CD4-positive, alpha-beta T cell treated with Interferon alpha-2 for 1 hour (primary cell): ENCODE measurements at regions not wholly inside any gene's neighbourhood (a gene's known extent, or its start where the extent isn't known, plus 50 kb on each side); places are given as distances from the start of the nearest gene placed in this dataset.

Experiments
- DNase-seq, 2 donors: peaks; one replicate each; pipeline ENCODE4 v3.0.0-alpha.2; 2020 to 2022

- no peak for DNase-seq
Measured at GRCh38 chr2:137729305-137729704, 235.0 kb upstream of the HNMT start.

- no peak for DNase-seq
Measured at GRCh38 chr2:137737559-137737958, 226.7 kb upstream of the HNMT start.

GRCh38 chr2:137741784-137742362 is 222.4 kb upstream of the HNMT start:
- no peak for DNase-seq

DNA sequence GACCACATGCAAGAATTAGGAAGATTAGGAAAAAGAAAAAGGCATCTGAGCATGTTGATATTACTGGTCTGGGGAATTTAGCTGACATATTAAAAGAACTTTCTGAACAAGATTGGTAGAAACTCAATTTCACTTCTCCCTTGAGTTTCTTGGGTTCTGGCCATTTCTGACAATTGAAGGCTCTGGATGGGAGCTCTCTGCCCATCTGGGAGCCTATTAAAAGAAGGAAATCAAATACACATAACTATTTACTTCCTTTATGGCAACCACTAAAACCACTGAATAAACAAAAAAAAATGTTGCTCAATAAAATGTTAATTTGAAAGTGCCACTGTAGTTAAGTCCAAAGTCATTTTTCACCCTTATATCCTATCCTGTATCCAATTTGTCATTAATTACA is 216.8 kb upstream of the HNMT start:
- DNase-seq = no peak

DNA sequence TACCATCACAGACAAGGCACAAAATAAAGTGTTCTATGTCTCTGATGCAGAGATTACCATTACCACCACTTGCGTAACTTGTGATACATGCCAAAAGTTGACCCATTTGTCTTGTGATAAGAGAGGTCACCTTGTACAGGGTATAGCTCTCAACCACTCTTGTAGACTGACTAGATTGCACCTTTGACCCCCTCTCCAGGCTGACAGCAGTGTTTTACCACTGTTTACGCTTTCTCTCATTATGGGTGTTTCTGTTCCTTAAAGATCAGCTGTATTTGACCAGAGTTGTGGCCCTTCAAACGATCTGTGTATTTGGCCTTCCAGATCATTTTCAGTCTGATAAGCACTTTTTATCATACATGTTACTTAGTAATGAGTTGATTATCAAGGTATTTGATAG is 215.7 kb upstream of the HNMT start:
- no peak for DNase-seq

- DNase-seq = no peak
Measured at GRCh38 chr2:137764646-137765045, 199.6 kb upstream of the HNMT start.

GRCh38 chr2:137769406-137769805 is 194.9 kb upstream of the HNMT start:
- no peak for DNase-seq

- no peak for DNase-seq
Measured at GRCh38 chr2:137770166-137770565, 194.1 kb upstream of the HNMT start.

DNA sequence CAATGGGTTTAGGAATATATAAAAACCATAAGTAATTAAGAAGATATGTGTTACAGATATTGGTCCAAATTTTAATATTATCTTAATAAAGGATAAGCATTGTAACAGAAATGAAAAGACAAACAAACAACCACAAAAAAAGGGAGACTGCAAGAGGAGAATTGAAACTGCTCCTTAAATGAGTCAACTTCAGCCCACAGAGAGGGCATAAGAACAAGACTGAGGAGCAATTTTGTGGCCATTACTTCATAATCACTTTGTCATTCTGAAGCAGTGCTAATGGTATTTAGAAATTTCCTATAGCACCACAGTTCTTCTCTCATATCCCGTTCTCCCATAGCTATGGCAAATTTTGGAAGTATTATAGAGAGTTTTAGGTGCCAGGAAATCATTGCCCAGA is 193.2 kb upstream of the HNMT start:
- no peak for DNase-seq

GRCh38 chr2:137772451-137772850 is 191.8 kb upstream of the HNMT start:
- DNase-seq = no peak

DNA sequence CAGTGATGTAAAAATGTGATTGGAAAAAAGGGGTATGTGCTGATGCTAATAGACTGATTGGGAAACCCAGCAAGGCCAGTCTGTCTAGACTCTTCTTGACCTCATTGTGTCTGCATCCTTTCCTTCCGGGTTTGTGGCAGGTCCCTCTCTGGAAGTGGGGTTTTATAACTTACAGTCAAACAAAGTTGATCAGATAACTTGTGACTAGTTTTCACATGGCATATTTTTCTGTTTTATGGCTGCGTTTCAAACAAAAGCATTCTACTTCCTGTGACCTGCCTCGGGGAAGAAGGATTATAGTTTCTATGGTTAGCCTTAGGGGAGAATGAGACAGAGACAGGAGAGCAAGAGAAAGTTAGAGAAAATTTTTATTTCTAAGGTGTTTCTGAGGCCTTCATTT is 188.7 kb upstream of the HNMT start:
- DNase-seq = no peak

GRCh38 chr2:137776697-137777096 is 187.6 kb upstream of the HNMT start:
- DNase-seq = no peak

- DNase-seq = no peak
Measured at GRCh38 chr2:137797641-137798040, 166.6 kb upstream of the HNMT start.

DNA sequence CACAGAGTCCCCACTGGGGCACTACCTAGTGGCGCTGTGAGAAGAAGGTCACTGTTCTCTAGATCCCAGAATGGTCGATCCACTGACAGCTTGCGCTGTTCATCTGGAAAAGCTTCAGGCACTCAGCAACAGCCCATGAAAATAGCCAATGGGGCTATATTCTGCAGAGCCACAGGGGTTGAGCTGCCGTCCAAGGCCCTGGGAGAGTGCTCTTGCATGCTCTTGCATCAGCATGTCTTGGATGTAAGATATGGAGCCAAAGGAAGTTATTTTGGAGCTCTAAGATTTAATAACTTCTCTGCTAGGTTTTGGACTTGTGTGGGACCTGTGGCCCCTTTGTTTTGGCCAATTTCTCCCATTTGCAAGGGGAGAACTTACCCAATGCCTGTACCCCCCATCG is 164.7 kb upstream of the HNMT start:
- no peak for DNase-seq

DNA sequence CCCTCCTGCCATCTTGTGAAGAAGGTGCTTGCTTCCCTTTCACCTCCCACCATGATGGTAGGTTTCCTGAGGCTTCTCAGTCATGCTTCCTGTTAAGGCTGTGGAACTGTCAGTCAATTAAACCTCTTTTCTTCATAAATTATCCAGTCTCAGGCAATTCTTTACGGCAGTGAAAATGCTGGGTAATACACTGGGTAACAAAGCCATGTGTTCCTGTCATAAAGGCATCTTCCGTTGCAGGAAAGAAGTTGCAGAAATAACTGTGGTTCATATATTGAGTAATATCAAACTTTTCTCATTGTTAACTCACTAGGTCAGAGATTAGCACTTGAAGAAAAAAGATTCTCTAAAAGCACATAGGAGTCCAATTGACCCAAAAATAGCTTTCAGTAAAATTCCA is 163.9 kb upstream of the HNMT start:
- DNase-seq = no peak

GRCh38 chr2:137801228-137801627 is 163.0 kb upstream of the HNMT start:
- DNase-seq = no peak

DNA sequence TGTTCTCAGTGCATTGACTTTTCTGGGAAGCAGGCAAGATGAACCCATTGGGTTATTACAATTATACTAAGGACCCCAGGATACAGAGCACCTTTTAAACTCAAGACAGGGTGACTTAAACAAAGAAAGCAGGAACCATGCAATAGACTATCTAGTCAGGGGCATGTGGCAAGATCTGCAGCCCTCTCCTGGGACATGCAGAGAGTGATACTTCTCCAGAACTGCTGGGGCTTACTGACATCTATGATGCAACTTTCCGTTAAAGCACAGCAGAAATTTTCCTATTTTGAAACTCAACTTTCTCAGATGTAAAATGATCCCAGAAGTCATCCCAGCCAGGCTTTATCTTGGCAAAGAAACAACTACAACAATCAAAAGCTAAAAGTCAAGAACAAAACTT is 162.2 kb upstream of the HNMT start:
- no peak for DNase-seq

DNA sequence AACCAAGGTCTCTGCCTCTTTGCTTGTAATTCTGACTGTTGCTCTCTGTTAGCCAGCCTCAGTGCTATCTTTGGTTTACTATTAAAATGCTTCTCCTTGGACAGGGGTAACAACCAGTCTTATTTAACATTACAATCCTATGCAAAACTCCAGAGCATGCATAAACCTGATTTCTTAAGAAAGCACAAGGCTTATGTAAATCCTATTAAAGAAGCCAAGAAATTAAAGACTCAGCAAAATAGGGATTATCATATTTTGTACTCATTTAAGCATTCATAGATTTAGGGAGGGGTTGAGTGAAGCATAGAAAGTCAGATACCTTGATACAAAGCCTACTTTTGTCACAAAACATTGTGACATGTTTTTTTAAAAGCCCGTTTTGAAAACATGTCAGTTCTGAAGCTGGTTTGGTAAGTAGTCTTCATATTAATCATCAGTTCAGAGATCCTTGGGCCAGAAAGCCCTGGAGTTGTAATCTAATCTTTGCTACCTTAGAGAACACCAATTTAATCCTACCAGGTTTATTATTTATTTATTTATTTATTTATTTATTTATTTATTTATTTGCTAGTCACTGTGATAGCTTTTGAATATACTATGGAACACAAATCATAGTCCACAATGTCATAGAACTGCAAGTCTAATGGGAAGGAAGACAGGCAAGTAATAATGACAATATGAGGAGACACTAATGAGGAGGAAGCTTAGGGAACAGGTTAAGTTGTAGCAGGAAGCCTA is 158.0 kb upstream of the HNMT start:
- no peak for DNase-seq

DNA sequence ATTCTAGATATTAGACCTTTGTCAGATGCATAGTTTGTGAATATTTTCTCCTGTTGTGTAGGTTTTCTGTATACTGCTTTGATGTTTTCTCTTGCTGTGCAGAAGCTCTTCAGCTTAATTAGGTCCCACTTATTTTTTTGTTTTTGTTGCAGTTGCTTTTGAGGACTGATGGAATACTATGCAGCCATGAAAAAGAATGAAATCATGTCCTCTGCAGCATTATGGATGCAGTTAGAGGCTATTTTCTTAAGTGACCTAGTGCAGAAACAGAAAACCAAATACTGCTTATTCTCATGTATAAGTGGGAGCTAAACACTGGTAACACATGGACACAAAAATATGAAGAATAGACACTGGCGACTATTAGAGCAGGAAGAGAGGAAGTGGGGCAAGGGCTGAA is 155.0 kb upstream of the HNMT start:
- no peak for DNase-seq

DNA sequence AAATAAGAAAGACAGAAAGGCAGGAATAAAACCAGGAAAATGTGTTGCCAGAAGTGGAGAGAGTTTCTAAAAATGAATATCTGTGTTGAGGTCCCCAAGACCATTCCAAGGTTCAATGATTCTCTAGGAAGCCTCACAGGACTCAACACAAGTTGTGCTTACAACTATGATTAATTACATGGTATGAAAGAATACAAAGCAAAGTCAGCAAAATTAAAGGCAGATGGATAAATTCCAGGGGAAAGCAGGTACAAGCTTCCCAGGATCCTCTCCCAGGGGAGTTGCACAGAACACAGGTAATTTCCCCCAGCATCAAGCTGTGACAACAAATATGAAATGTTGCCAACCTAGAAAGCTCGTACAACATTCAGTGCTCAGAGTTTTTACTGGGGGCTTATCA is 154.4 kb upstream of the HNMT start:
- DNase-seq = no peak

DNA sequence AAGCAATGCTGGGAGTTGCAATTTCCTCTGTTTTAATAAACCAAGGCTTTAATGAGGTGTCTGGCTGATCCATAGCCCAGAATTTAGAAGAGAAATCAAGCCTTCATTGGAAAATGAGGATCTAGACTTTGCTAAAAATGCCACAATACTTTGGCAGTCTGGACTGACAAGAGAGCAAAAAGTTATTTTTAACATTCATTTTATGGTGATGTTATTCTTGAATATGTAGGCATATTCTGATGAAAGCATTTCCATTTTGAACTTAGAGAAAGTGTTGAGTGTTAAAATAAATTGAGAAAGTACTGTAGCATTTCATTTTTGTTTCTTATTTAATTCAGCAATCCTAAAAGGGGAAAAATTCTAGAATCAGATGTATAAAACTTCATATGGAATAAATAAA is 151.8 kb upstream of the HNMT start:
- DNase-seq = no peak

- DNase-seq = no peak
Measured at GRCh38 chr2:137813176-137813575, 151.1 kb upstream of the HNMT start.

DNA sequence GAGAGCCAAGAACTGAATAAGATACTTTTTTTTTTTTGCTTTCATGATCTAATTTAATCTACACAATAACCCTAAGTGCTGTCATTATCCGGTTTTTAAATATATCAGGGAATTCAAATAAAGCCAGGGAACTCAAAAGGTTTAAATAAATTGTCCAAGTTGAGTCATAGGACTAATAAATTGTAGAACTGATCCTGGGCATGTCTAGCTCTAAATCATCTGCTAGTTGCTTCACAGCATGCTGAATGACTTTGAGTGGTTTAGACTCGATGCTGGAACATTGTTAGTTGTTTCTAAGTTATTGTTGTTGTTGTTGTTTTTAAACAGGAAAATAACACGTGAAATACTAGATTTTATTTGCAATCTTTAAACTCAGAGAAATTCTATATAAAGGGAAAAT is 147.2 kb upstream of the HNMT start:
- no peak for DNase-seq

DNA sequence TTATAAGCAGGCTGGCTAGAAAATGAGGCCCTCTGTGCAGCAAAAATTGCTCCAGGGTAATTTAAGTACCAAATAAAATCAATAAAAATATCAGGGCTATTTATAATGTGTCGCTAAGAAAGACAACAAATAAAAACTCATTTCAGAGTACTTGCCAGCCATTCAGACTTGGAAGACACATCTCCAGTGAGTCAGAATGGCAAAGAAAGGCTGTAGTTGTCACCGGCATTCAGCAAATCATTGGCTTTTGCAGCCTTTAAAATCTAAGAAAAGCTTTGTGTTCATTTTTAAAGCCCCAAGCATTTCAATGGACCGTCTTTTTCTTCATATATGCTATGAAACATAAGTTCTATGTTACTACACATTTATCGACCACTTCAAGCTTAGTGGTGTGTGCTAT is 141.1 kb upstream of the HNMT start:
- DNase-seq = no peak

GRCh38 chr2:137824501-137824900 is 139.8 kb upstream of the HNMT start:
- no peak for DNase-seq
